Stomach (tissue), 8 donors: ENCODE measurements at regions not wholly inside any gene's neighbourhood (a gene's known extent, or its start where the extent isn't known, plus 50 kb on each side); places are given as distances from the start of the nearest gene placed in this dataset.

Source experiments
- DNase-seq, 2 donors: peaks; one replicate each; pipeline versions ENCODE4 v3.0.0 to v3.0.0-alpha.2; 2013 to 2019
- H3K27ac ChIP-seq, 5 donors: fragments of 200-600 bp in 4 of 5; sonication (generic) in 4 of 5; one replicate each; pipeline ENCODE4 v1.5.1; 2013 to 2019; ENCODE audit warnings: mild to moderate bottlenecking in 1 of 5, moderate library complexity in 1 of 5
- H3K27me3 ChIP-seq, 3 donors: fragments of 200-600 bp; sonication (generic); one replicate each; pipeline ENCODE4 v1.5.1; 2017 to 2019; ENCODE audit warnings: mixed run types in 1 of 3
- H3K36me3 ChIP-seq, 4 donors: fragments of 200-600 bp; sonication (generic); 1 replicate in 3 of 4; 2 replicates in 1 of 4; pipeline ENCODE4 v1.5.1; 2016 to 2019
- H3K4me1 ChIP-seq, 4 donors: fragments of 200-600 bp; sonication (generic); one replicate each; pipeline ENCODE4 v1.5.1; 2016 to 2019
- H3K4me3 ChIP-seq, 4 donors: fragments of 200-600 bp; sonication (generic) in 3 of 4; one replicate each; pipeline ENCODE4 v1.5.1; 2016 to 2019; ENCODE audit warnings: mild to moderate bottlenecking in 1 of 4
- H3K9me3 ChIP-seq, 4 donors: fragments of 200-600 bp; sonication (generic); one replicate each; pipeline ENCODE4 v1.5.1; 2016 to 2019
- EP300 ChIP-seq: sonication (generic); formaldehyde crosslinking; IDR thresholded peaks from one replicate; pipeline ENCODE4 v1.6.1; 2017; ENCODE audit warnings: antibody characterized with exemption
- POLR2A ChIP-seq, 4 donors: fragments of 450-650 bp; IDR thresholded peaks; one replicate each; pipeline ENCODE4 v1.6.1; 2016; ENCODE audit warnings: antibody characterized with exemption in 4 of 4, control low read depth in 2 of 4, mild to moderate bottlenecking in 1 of 4, moderate library complexity in 1 of 4
- POLR2AphosphoS5 ChIP-seq, 3 donors: sonication (generic); formaldehyde crosslinking; IDR thresholded peaks; one replicate each; pipeline ENCODE4 v1.6.1; 2016; ENCODE audit warnings: antibody characterized with exemption in 3 of 3
- WGBS, 5 donors: extraction: QIAGEN DNeasy Blood & Tissue Kit in 3 of 5; methylation state at CpG; one replicate each; pipeline versions ENCODE4 v1.1.5 to v1.1.7; 2013 to 2018; 5-methylcytosine and 5-hydroxymethylcytosine counted together
- intact Hi-C: fragments of 100-400 bp; cut with DNase I; formaldehyde crosslinking; loops from one replicate; pipeline ENCODE4 v1.15.1; 2023; ENCODE audit warnings: low total_unique reads
- TF ChIP-seq, protein P1 (sequence below), 7 experiments: fragments of 450-650 bp in 4 of 7; fragments of 200-600 bp in 3 of 7; sonication (generic) in 3 of 7; IDR thresholded peaks; one replicate each; pipeline ENCODE4 v1.5.1; 2016 to 2019; ENCODE audit warnings: antibody characterized with exemption in 7 of 7, control low read depth in 2 of 7, mild to moderate bottlenecking in 1 of 7
- donor health status: healthy with polysubstance abuse.
- donor health status: Bipolar disorder and iron deficiency.
- donor health status: healthy.

DNA sequence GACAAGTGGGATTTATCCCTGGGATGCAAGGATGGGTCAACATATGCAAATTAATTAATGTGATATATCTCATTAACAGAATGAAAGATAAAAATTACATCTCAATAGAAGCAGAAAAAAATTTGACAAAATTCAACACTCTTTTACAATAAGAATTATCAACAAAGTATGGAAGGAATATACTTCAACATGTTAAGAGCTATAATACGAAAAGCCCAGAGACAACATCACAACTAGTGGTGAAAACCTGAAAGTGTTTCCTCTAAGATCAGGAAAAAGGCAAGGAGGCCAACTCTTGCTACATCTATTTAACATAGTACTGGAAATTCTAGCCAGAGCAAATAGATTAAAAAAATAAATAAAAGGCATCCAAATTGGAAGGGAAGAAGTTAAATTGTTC lies 970.0 kb upstream of the POT1 start:
- H3K27me3 ChIP-seq: no peaks in the 10 kb centered on the region
- DNase-seq: no peak
- no peaks in the 10 kb centered on the region for H3K9me3 ChIP-seq
- 71 to 95% (median 82%) methylated on average over 1 of the region's 1 CpG for WGBS, 5 donors
- H3K4me3 ChIP-seq: no peak overlapping the region
- intact Hi-C loops: no loop called here
- TF ChIP-seq POLR2AphosphoS5 (IDR thresholded peaks at IDR 0.05): no peak
- no peak for TF ChIP-seq EP300
- no peak for TF ChIP-seq POLR2A (IDR thresholded peaks at IDR 0.05)
- no peak overlapping the region for H3K27ac ChIP-seq
- H3K36me3 ChIP-seq: no peaks in the 10 kb centered on the region
- H3K4me1 ChIP-seq: no peaks in the 10 kb centered on the region

DNA sequence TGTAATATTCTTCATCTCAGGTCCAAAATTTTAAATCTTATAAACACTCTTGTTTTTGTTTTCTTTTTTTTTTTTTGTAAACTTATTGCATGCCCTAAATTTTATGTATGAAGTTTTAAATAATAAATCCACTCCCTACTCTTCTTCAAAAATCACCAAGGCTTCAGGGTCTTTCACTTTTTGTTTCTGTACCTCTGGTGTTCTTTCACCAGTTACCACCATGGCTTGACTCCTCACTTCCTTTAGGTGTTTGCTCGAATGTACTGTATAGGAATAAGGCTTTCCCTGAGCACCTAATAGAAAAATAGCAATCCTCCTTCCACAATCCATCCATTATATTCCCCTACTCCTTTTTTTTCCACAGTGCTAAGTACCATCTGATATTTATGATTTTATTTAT lies 962.8 kb upstream of the POT1 start:
- no peak overlapping the region for H3K4me3 ChIP-seq
- intact Hi-C loops: no loop called here
- H3K9me3 ChIP-seq: peaks cover 0 to 5% (median 1%) of the 10 kb centered on the region in 4 donors
- no peaks in the 10 kb centered on the region for H3K27me3 ChIP-seq
- WGBS, 5 donors: 56 to 78% (median 63%) methylated on average over 1 of the region's 1 CpG
- H3K27ac ChIP-seq: no peak overlapping the region
- H3K4me1 ChIP-seq: no peaks in the 10 kb centered on the region
- DNase-seq: no peak
- no peaks in the 10 kb centered on the region for H3K36me3 ChIP-seq
- no peak for TF ChIP-seq EP300
- TF ChIP-seq, protein P1, sequence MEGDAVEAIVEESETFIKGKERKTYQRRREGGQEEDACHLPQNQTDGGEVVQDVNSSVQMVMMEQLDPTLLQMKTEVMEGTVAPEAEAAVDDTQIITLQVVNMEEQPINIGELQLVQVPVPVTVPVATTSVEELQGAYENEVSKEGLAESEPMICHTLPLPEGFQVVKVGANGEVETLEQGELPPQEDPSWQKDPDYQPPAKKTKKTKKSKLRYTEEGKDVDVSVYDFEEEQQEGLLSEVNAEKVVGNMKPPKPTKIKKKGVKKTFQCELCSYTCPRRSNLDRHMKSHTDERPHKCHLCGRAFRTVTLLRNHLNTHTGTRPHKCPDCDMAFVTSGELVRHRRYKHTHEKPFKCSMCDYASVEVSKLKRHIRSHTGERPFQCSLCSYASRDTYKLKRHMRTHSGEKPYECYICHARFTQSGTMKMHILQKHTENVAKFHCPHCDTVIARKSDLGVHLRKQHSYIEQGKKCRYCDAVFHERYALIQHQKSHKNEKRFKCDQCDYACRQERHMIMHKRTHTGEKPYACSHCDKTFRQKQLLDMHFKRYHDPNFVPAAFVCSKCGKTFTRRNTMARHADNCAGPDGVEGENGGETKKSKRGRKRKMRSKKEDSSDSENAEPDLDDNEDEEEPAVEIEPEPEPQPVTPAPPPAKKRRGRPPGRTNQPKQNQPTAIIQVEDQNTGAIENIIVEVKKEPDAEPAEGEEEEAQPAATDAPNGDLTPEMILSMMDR (IDR thresholded peaks at IDR 0.05): no peak

DNA sequence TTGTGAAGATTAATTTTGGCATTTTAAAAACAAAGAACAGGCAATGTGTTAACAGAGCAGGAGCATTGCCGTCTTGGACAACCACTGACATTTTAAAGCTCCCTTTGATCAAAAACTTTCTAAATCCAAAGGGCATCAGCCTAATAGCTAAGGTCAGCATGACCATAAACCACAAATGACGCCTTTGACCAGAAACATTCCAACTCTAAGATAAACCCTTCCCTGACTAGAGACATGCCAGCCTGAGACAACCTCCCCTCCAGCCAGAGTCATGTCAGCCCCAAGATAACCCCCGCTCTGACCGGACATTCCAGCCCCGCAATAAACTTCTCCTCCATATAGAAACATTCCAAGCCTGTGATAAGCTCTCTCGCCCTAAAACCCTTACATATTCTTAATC lies 949.4 kb upstream of the POT1 start:
- Histone ChIP-seq H3K27me3 (no peaks in the 10 kb centered on the region), H3K27ac (no peak overlapping the region), H3K4me3 (no peak overlapping the region), H3K4me1 (no peaks in the 10 kb centered on the region), H3K9me3 (peaks cover 0 to 16% (median 3%) of the 10 kb centered on the region in 4 donors), H3K36me3 (no peaks in the 10 kb centered on the region)
- 50 to 65% (median 56%) methylated on average over 6 of the region's 6 CpGs for WGBS, 5 donors
- DNase-seq: no peak
- TF ChIP-seq, protein P1 (IDR thresholded peaks at IDR 0.05): no peak
- TF ChIP-seq EP300: no peak
- no peak for TF ChIP-seq POLR2A (IDR thresholded peaks at IDR 0.05)
- TF ChIP-seq POLR2AphosphoS5 (IDR thresholded peaks at IDR 0.05): no peak
- intact Hi-C loops: no loop called here

DNA sequence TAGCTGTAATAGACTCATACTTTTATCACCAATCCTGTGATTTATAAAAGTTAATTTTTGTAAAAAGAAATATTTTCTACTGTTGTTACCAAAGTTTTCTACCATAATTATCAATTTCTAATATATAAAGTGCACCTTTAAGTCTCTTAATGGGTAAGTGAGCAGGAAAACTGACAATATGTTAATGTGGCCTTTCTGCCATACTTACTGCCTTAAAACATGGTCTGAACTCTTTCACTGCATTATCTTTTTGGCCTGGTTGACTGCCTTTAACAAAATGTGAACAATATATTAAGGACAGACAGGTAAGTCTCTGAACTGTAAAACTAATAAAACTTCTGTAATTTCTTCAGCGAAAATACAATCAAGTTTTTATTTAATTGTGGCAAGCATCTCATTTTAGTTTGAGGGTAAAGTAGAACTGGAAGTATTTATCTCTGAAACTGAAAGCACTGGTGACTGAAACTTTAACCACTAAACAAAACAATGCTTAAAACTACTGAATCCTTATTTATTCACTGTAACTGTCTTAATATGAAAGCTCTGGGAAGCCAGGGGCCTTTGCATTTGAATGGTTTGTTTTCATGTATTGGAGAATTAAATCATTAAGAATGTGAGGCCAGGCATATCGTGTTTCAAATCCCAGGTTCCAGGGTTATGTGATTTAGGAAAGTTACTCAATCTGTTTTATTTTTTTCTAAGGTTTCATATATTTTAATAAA lies 948.8 kb upstream of the POT1 start:
- H3K9me3 ChIP-seq: peaks cover 0 to 16% (median 3%) of the 10 kb centered on the region in 4 donors
- intact Hi-C loops: no loop called here
- DNase-seq: no peak
- H3K36me3 ChIP-seq: no peaks in the 10 kb centered on the region
- no peaks in the 10 kb centered on the region for H3K27me3 ChIP-seq
- 59 to 95% (median 88%) methylated on average over 2 of the region's 2 CpGs for WGBS, 5 donors
- no peak overlapping the region for H3K4me3 ChIP-seq
- H3K4me1 ChIP-seq: no peaks in the 10 kb centered on the region
- no peak overlapping the region for H3K27ac ChIP-seq
- TF ChIP-seq POLR2AphosphoS5 (IDR thresholded peaks at IDR 0.05) (no peak), EP300 (no peak), POLR2A (IDR thresholded peaks at IDR 0.05) (no peak)
- TF ChIP-seq, protein P1 (IDR thresholded peaks at IDR 0.05): no peak

DNA sequence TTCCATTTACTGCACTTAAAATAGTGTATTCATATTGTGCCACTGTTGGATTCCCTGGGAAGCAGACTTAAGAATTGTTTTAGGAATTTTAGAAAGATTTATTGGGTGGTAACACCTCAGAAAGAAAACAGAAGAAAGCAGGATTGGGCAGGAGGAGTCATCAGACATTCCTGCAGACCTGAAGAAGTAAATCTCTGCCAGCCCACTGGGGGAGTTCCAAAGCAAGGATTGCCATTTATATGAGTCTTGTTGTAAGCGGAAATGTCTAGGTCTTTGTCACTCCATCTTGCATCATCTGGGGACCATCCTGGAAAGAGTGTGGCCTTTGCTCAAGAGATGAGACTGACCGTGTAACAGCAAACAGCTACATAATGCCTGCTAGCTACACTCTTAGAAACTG lies 947.6 kb upstream of the POT1 start:
- Histone ChIP-seq H3K9me3 (peaks cover 0 to 16% (median 3%) of the 10 kb centered on the region in 4 donors), H3K4me1 (no peaks in the 10 kb centered on the region), H3K27ac (no peak overlapping the region), H3K36me3 (no peaks in the 10 kb centered on the region), H3K27me3 (no peaks in the 10 kb centered on the region), H3K4me3 (no peak overlapping the region)
- TF ChIP-seq, protein P1 (IDR thresholded peaks at IDR 0.05): no peak
- TF ChIP-seq POLR2A (IDR thresholded peaks at IDR 0.05) (no peak), POLR2AphosphoS5 (IDR thresholded peaks at IDR 0.05) (no peak), EP300 (no peak)
- DNase-seq: no peak
- intact Hi-C loops: no loop called here
- WGBS, 5 donors: 64 to 92% (median 73%) methylated on average over 2 of the region's 2 CpGs
